Hematopoietic multipotent progenitor cell treated with erythropoietin and hydrocortisone succinate and interleukin-3 and kit ligand, for 4 days (in vitro differentiated cells): ENCODE measurements at regions not wholly inside any gene's neighbourhood (a gene's known extent, or its start where the extent isn't known, plus 50 kb on each side); places are given as distances from the start of the nearest gene placed in this dataset.
A peak's percentile ranks its signal among the peaks of the same experiment; 100 is the strongest.

Experiments used
- DNase-seq: peaks from one replicate; pipeline ENCODE4 v3.0.0-alpha.2; 2015

DNA sequence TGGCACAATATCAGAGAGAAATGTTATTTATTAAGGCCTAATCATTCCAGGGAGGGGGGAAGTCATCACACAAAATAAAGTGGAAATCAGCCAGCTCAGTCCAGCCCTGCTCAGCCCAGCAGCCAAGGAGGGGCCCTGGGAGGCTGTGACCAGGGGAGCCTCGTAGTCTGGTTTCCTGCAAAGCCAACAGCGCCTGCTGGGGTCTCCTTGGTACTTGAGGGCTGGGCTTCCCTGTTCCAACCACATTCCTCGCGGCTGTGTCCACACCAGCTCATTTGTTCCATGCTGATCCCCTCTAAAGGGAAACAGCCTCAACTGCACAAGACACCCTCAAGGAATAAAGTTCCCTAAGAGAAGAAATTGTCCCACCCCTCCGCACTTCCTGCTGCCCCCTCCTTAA lies 154.0 kb downstream of the TMEM132E start:
- no peak for DNase-seq

DNA sequence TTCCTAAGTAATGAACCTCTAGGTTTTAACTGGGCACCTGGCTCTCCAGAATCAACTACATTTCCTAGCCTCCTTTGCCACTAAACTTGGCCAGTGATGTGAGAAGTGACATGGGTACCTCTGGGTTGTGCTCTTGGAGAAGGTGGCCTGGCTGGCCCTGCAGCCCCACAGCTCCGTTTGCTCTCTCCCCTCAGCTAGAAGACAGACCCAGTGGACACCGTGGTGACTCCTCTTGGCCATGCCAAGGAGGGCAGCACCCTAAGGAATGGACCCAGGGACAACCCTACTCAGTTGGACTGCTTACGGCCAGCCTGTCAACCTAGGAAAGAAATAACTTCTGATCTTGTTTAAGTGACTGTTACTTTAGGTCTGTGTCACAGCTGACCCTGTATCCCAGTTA lies 151.4 kb downstream of the TMEM132E start:
- DNase-seq = no peak

DNA sequence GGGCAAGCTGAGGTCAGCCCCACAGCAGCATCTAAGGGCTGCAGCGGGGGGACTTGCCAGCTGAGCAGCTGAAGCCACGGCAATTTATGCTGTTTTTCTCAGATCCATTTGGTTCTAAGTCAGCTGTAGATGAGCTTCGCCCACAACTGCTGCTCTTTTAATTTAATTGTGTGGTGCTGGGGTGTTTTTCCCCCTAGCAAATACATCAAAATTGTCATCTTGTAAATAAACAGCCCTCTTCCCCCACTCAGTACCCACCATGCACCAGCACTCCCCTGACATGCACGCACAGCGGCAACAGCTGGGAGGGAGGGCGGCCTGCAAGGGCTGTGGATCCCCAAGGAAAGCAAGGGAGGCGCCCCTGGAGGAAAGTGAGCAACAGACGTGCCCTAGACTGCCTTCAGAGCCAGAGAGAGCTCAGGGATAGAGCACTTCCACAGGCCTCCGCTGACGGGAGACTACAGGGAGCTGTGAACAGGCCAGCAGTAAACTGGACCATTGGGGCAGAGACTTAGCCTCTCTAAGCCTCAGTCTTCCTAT lies 149.5 kb downstream of the TMEM132E start:
- DNase-seq = no peak

DNA sequence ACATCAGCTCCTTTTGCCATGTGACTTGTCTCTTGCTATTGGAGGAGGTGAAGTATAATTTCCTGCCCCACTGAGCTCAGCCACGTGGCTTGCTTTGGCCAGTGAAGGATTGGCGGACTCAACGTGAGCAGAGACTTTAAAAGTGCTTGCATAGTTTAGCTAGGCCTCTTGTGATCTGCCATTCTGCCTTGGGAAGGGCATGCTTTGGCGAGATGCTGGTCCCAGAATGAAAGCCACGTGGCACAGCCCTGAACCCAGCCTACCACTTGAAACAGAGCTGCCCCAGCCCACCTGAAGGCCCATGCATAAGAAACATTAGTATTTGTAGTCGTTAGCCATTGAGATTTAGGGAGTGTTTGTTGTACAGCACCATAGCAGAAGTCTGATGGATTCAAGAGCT lies 148.2 kb downstream of the TMEM132E start:
- DNase-seq = no peak

DNA sequence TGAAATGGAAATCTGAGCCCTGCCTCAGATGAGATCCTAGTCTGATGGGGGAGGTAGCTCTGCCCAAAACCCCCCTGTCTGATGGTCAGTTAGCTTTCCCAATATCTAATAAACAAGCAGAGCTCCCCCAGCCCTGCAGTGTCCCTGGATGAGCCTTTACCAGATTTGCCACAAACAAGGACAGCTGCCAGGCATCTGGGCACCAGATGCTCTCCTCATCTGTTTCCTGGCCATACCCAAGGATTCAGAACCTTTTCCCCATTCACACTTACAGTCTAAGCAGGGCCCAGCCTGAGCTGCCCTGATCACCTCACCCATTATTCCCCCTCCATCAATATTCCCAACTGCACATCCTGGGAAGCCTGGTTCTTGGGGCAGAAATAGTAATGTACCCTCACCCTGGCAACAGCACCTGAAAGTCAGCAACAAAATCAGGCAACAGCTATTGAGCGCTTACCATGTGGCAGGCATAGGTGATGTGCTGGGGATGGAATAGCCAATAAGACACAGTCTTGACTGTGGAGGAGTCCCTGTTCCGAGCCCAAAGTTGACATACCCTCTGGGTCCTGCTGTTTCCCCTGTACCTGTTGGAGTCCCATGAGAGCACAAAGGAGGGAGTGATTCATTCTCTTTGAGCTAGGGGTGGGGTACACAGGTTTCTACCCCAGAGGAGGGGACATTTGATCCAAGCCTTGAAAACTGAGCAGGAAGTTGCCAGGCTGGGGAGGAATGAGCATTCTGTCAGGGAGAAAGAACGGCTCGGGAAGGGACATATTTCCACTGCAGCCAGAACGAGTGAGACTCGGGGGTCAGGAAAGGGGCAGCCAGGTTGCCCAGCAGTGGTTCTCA lies 147.4 kb downstream of the TMEM132E start:
- DNase-seq = no peak

DNA sequence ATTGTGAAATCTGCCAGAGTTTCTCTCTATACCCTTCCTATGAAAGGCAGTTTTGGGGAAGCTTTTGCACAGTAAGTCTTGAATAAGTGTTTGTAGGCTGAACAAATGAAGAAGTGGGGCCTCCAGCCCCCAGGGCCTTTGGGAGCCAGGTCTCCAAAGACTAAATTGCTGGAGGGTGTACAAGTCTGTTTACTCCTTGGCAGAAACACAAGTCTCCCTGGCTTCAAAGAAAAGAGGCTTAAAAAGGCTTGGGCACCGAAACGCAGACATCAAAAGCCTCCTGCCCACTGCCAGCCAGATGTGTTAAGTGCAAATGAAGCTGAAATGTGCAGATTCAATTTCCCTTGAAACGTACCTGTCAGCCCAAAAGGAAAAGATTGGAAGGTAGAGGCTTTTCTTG lies 146.3 kb downstream of the TMEM132E start:
- no peak for DNase-seq

DNA sequence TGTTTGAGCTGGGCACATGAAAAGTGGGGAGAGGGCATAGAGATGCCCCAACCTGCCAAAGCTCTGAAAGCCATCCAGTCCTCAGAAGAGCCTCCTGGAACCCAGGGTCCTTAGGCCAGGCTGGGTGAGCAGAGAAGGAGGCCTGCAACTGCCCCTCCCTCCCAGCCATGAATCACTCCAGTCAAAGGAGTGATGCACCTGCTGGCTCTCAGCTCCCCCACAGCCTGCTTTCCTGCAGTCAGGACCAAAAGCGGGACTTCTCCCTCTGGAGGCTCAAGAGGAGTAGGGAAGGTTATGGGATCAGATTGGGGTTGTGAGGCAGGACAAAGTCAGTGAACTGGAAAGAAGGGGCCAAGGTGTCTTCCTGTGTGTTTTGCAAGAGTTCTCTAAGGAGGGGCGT lies 145.6 kb downstream of the TMEM132E start:
- DNase-seq = no peak

DNA sequence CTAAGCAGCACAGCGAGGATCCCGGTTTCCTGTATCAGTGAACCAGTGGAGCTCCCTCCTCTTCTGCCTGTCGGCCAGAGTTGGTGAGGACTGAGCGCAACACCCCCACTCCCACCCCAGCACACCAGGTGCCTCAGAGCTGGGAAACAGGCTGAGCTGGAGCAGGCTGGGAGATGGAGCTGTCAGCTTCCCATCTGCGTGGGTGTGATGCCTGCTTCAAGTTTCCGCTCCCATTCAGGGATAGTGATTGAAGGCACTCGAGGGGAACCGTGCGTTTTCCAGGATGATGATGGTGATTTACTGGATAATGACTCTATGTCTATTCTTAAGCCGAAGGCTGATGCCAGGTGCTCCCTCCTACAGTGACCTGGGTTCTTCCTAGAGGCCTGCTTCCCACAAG lies 144.5 kb downstream of the TMEM132E start:
- no peak for DNase-seq

DNA sequence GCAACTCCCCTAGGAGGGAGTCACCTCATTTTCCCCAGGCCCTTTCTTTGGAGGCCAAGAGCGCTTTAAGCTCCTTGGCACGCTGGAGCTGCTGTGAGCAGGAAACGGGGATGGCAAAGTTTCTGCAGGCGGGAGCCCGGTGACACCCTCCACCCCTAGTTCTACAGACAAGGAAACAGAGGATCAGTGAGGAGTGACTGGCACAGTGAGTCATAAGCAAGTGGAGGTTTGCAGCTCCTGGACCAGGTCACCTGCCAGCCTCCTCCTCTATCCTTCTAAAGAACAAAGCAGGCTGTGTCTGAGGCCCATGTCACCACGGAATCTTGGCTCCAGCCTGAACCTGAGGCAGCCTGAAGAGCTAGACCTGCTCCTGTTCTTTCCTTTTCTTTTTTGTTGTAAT lies 141.9 kb downstream of the TMEM132E start:
- no peak for DNase-seq

DNA sequence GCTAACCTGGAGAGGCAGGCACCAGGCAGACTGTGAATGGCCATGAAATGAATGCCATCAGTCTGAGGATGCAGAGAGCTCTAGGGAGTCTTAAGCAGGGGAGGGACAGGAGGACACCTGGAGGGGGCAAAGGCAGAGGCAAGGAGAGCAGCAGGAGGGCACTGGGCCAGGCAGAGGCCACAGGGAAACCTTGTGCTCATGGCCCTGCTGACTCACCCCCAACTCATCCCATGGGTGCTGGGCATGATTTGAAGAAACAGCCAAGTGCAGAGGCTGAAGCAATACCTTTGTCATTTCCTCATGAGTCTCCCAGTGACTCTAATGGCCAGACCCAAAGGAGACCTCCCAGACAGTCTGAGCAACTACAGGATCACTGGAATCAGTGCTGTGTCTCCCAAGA lies 141.4 kb downstream of the TMEM132E start:
- DNase-seq = no peak

DNA sequence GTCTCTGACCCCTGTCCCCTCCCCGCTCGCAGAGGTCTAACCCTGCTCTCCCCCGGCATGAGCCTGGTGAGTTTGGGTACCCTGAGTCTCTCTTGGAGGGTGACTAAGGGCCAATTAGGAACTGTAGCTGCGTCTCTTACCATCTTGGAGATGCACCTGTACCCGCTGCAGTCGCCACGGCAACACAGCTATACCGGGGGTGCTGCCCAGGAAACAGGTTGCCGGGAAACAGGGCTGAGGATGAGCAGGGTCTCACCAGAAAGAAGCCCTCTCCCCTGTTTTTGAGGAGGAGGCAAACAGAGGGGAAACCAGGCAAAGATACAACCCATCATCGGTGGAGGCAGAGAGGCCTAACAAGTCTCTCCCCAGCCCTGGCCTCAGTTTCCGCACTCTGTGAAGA lies 140.2 kb downstream of the TMEM132E start:
- no peak for DNase-seq

DNA sequence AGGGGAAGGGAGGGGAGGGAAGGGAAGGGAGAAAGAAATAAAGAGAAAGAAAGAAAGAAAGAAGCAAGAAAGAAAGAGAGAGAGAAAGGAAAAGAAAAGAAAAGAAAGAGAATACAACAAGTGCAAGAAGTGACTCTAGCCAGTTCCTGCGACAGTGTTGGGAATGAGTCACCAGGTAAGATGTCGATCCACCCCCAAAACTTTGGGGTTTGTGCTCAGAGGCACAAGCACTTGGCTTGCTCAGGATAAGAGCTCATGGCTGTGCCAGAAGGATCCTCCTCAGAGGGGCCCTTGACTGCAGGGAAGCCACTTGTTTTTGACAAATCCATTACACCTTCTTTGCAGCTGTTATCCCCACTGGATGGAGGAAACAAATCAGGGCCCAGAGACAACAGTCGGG lies 137.7 kb downstream of the TMEM132E start:
- no peak for DNase-seq

DNA sequence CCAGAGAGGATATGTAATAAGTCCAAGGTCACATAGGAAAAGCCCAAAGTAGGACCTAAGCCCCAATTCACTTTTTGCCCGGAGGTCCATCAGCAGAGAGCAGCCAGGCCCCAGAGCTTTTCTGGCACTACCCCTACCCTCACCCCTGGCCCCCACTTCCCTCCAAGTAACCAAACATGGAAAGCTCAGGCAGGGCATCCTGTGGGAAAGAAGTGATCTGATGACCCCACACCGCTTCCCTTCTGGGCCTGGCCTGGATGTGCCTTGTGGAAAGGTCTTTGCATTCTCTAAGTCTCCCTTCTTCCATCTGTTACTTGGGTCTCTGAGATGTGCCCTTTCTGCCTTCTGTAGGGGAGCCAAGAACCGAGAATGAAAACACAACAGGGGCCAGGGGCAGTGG lies 136.9 kb downstream of the TMEM132E start:
- no peak for DNase-seq

DNA sequence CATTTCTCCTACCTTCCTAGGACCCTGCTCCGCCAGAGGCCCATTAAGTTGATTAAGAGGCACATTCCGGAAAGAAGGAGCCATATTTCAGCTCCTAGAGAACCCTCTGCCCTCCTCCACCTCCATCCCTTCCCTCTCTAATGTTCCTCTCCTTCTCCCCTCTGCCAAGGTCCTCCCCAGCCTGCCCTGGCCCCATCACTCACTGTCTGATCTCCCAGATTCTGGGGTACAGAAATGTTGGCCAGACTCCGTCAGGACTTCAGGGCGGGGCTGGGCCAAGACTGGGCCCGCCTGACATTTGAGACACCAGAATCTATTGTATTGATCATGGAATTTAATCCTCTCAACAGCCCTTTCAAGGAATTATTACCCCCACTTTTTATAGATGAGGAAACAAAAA lies 136.1 kb downstream of the TMEM132E start:
- no peak for DNase-seq

DNA sequence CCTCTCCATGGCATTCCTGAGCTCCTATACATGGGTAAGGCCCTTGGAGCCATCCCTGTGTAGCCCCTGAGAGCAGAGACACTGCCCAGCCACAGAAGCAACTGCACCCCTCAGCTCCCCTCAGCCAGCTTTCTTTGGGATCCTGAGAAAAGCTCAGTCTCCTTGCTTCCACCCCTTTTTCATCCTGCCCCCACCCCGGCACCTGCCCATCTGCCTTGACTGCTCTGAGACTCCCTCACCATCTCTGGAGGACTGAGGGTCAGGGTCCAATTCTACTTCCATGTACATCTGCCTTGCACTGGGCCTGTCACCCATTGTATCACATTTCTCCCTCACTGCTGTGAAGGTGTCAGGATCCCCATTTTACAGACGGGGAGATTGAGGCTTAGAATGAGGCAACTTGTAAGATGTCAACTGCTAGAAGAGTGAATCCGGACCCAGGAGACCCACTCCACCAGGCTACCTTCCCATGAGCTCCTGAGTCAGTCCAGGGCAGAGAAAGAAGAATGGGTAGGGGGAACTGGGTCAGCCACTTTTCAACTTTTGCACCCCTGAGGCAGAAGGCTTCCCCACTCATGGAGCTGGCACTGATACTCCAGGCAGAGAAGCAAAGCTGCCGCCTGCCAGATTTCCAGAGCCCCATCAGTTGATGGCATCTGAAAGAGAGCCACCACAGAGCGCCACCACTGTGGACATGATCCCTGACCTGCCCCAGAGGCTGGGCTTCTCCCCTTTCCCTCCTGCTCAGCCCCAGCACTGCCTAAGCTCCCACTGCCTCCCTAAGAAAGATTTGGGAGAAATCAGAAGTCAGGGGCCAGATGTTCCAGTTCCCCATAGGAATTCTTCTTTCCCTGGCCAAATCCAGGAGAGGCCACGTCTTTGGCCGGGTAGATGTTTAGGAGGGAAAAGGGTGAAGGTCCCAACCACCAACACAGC lies 135.4 kb downstream of the TMEM132E start:
- no peak for DNase-seq

DNA sequence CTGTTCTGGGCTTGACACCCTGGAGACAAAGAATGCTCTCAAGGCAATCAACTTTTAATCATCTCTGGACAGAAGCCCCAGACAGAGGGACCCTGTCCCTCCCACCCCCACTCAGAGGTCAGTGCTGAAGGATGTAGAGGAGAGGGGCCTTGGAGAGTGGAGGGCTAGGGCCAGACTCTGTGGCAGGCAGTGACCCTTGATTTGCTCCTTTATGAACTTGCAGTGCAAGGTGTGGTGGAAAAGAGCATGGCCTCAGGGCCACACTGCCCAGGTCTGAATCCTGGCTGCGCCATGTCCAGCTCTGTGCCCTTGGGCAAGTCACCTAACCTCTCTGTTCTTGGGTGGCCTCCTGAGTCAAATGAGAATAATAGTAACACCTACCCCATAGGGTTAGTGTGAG lies 134.3 kb downstream of the TMEM132E start:
- DNase-seq = no peak

DNA sequence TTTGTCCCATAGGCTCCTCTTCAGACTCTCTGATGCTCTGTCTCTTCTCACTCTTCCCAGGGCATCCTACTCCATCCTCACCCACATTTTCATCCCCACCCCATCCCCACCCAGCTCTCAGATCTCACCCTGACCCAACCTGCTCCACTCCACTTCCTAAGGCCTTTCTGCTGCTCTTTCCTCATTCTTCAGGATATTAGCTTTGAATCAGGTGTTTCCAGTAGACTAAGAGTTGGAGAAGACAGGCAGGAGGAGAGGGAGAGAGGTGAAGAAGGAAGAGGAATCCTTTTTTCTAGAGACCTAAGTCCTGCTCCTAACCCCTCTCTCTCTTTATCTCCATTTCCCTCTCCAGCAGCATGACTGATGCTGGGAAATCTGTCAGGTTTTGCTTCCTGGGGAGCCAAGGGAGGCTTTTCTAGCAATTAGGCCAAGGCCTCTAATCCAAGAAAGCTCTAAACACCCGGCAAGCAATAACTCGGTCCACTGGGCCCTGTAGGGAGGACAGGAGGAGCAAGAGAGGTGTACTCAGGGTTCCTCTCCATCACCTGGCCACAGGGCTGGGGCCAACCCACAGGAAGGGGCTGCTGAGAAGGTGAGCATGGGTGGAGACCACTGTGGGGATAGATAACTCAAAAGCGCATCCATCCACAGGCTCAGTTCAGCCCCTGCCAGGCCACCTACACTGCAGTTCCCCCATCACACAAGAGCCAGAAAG lies 133.3 kb downstream of the TMEM132E start:
- DNase-seq = no peak

DNA sequence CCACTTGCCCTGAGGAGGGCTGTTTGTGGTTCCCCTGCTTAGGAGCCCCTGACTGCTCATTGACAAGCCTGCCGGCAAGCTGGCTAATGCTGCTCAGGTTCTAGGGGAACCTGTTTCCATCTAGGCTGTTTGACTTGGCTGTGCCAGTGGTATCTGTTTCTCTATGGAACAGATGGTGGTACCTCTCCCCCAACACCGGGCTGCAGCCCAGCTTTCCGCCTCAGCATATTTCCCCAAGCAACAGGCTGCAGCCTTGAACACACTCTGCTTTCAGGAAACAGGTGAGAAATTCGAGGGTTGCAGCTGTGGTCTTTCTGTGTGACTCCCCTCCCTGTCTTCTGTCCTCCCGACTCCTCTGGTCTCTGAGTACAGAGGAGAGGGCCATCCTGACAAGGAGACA lies 132.3 kb downstream of the TMEM132E start:
- no peak for DNase-seq

DNA sequence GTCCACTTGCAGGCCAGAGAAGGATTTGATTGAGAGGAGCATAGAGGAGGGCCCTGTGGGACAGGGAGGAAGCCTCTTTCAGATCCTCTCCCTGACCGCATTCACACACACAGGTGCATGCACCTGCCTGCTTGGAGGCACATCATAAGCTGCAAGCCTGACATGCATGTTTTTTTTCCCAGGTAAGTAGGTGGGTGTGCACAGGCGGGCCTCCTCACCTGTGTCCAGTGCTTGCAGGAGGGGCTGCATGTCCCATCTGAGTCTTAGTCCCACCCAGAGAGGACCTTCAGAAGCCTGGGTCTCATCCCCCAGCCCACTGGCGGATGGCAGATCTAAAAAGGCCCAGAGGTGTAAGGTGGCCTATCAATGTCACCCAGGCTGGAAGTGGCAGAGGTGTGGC lies 130.8 kb downstream of the TMEM132E start:
- no peak for DNase-seq

DNA sequence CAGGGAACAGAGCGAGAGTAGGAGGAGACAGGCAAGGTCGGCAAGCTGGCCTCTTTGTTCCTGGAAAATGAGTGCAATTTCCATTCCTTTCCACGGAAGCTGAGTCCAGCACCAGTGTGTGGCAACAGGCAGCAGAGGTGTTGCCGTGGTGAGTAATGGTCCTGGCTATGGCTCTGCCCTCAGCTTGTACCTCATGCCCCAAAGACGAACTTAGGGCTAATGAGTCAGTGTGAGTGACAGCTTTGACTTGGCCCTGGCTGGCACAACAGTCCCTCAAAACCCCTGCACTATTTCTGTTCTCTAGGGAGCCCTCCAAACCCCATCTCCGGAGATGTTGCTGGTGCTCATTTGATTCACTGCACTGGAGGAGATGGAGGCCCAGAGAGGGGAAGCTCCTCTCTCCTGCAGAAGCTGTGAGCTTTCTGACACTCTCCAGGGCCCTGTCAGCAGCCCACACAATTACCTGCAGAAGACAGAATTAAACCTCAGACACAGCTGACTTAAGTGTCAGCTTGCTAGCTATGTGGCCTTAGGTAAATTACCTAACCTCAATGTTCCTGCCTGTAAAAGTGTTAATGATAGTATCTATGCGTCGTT lies 129.9 kb downstream of the TMEM132E start:
- DNase-seq = no peak

DNA sequence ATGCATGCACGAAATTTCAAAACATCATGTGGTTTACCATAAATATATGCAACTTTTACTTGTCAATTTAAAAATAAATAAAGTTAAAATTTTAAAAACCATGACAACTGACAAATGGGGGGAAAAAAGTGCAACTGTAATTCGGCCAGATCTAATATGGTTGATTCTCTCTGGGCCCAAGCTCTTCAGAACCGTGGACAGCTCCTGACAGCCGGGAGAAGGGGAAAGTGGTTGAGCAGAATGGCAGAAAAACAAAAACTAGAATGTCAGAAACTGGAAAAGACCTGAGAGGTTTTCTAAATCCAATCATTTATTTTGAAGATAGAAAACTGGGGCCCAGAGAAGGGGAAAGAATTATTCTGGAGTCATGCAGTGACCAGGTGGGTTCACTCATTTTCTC lies 126.6 kb downstream of the TMEM132E start:
- DNase-seq = peak; percentile 67

DNA sequence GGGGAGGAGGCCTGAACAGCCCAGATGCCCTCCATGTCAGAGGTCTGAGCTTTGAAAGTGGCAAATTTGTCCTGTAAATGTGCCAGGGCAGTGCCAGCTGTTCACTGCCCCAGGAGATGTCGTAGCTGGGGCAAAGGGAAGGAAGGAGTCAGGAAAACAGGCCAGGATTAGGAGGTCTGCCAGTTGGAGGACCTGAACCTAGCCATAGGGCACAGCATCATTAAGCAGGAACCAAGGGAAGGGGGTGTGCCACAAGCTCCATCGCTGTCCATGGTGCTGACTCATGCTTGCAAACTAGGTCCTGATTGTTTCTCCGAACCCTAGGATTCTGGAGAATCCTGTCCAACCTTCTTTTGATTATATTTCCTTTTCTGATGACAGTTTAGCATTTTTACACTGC lies 124.2 kb downstream of the TMEM132E start:
- DNase-seq = peak; percentile 80

DNA sequence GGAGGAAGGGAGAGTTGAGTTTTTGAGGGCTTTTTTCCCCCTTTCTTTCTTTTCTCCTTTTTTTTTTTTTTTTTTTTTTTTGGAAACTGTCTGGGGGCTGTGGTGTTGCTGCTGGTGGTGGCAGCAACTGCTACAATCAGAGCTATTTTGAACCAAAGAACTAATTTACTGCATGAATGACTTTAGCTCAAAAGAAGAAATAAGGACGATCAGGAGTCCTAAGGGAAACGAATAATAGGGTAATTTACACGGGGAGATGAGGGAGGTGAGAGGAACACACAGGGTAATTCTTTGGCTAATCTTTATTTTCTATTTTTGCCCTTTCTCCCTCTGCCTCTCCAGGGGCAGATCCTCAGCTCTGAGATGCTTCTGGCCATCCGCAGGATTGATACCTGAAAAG lies 119.8 kb downstream of the TMEM132E start:
- DNase-seq = no peak
